Hepatocyte (in vitro differentiated cells): ENCODE measurements at regions not wholly inside any gene's neighbourhood (a gene's known extent, or its start where the extent isn't known, plus 50 kb on each side); places are given as distances from the start of the nearest gene placed in this dataset.

Experiments
- CTCF ChIP-seq: fragments of 200-600 bp; sonication (generic); IDR thresholded peaks from 2 replicates; pipeline ENCODE4 v1.5.1; 2016; ENCODE audit warnings: antibody characterized with exemption, mild to moderate bottlenecking; ENCODE audit not compliant: poor library complexity
- EZH2phosphoT487 ChIP-seq: fragments of 200-600 bp; sonication (generic); IDR thresholded peaks from one replicate; pipeline ENCODE4 v1.6.1; 2018; ENCODE audit warnings: antibody characterized with exemption, mild to moderate bottlenecking, low read depth, moderate library complexity; ENCODE audit not compliant: unreplicated experiment, severe bottlenecking

- TF ChIP-seq EZH2phosphoT487 (no peak), CTCF (no peak)
Observed at GRCh38 chr6:125550892-125551291, 198.5 kb upstream of the HEY2 start.
